ENCODE measurements at regions not wholly inside any gene's neighbourhood (a gene's known extent, or its start where the extent isn't known, plus 50 kb on each side); places are given as distances from the start of the nearest gene placed in this dataset.

DNA sequence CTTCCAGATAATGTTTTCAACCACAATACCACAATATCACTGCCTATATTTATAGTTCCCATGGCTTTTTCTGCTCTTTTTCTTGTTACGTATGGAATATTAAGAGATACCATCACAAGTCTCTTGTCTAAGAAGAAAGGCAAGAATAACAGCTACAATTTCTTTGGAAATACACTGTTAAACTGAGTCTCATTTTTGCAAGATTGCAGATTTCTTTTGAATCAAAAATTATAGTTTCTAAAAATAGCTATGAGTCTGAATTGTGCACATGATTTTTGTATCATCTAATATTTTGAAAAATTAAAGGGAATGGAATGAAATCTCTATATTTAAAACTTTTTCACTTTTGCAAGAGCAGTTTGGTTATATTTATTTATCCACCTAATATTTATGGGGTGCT is 1120.8 kb downstream of the EFNB2 start:
- Mint-ChIP-seq H3K27ac (no peak overlapping the region), H3K9me3 (peaks cover 4% of the 10 kb centered on the region; the same call in 1 of the 2 replicates), H3K36me3 (ENCODE audit: low read depth) (no peaks in the 10 kb centered on the region), H3K27me3 (ENCODE audit: insufficient read depth) (peaks cover 2% of the 10 kb centered on the region; the same call in 1 of the 2 replicates), H3K4me1 (ENCODE audit: low read depth) (peaks cover 12% of the 10 kb centered on the region; the same call in 1 of the 2 replicates), H3K4me3 (no peak overlapping the region)
- TF ChIP-seq, protein P1, sequence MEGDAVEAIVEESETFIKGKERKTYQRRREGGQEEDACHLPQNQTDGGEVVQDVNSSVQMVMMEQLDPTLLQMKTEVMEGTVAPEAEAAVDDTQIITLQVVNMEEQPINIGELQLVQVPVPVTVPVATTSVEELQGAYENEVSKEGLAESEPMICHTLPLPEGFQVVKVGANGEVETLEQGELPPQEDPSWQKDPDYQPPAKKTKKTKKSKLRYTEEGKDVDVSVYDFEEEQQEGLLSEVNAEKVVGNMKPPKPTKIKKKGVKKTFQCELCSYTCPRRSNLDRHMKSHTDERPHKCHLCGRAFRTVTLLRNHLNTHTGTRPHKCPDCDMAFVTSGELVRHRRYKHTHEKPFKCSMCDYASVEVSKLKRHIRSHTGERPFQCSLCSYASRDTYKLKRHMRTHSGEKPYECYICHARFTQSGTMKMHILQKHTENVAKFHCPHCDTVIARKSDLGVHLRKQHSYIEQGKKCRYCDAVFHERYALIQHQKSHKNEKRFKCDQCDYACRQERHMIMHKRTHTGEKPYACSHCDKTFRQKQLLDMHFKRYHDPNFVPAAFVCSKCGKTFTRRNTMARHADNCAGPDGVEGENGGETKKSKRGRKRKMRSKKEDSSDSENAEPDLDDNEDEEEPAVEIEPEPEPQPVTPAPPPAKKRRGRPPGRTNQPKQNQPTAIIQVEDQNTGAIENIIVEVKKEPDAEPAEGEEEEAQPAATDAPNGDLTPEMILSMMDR (IDR thresholded peaks at IDR 0.05), result no peak
- no peak for DNase-seq

DNA sequence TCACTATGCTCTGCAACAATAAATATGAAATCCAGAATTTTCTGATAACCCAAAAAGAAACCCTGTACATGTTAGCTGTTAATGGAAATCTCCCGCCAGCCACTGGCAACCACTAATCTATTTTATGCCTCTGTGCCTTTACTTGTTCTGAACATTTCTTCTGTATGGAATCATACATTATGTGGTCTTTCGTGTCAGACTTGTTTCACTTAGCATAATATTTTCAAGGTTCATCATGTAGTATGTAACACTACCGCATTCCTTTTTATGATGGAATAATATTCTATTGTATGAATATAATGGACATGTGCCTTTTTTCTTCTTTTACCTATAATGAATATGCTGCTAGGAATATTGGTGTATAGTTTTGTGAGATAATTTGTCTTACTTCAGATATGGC is 1123.3 kb downstream of the EFNB2 start:
- no peaks in the 10 kb centered on the region for H3K36me3 Mint-ChIP-seq (ENCODE audit: low read depth)
- H3K4me3 Mint-ChIP-seq, result no peak overlapping the region
- H3K27me3 Mint-ChIP-seq (ENCODE audit: insufficient read depth), result no peaks in the 10 kb centered on the region
- no peak for DNase-seq
- H3K9me3 Mint-ChIP-seq, result no peaks in the 10 kb centered on the region; the same call in 1 of the 2 replicates
- H3K27ac Mint-ChIP-seq, result no peak overlapping the region
- peaks cover 12% of the 10 kb centered on the region; the same call in 1 of the 2 replicates for H3K4me1 Mint-ChIP-seq (ENCODE audit: low read depth)
- TF ChIP-seq, protein P1 (IDR thresholded peaks at IDR 0.05), result no peak

DNA sequence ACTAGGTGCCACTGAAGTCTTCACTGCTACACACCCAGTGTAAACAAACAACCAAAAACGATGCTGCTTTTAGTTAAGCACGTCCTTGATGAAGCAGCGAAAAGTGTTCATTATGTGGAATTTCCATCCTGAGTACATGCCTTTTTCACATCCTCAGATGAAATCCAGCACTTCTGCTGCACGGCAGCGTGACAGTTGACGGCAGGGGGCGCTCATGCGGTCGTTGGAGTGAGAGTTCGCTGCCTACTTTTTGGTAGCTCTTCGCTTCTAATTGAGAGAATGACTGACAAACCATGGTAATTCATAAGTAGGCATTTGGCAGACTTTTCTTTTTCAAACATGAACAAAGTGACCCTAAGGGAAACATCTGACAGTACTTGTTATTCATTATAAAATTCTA is 1124.9 kb downstream of the EFNB2 start:
- Mint-ChIP-seq H3K9me3 (no peaks in the 10 kb centered on the region; the same call in 1 of the 2 replicates), H3K36me3 (ENCODE audit: low read depth) (no peaks in the 10 kb centered on the region), H3K27me3 (ENCODE audit: insufficient read depth) (no peaks in the 10 kb centered on the region), H3K27ac (no peak overlapping the region), H3K4me1 (ENCODE audit: low read depth) (peaks cover 12% of the 10 kb centered on the region; the same call in 1 of the 2 replicates), H3K4me3 (peak overlapping the region; percentile 81; the same call in 1 of the 2 replicates)
- TF ChIP-seq, protein P1 (IDR thresholded peaks at IDR 0.05), result peak; percentile 83
- no peak for DNase-seq

DNA sequence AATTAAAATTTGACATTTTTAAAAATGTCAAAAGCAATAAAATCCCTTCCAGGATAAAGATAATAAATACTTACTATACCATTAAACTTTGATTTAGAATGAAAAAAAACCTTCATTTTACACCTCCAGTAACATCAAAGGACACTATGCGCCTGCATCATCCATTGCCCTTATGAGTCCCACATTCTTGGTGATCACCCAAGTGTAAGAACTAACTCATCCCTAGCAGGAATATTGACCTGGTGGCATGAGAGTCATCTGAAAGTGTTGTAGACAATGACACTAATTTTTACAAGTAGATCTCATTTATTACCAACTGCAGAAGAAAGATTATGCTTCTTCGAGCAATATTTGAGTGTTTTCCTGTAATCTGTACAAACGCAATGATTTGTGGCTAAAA is 1128.9 kb downstream of the EFNB2 start:
- H3K36me3 Mint-ChIP-seq (ENCODE audit: low read depth), result no peaks in the 10 kb centered on the region
- no peaks in the 10 kb centered on the region; the same call in 1 of the 2 replicates for H3K4me1 Mint-ChIP-seq (ENCODE audit: low read depth)
- no peak for DNase-seq
- H3K9me3 Mint-ChIP-seq, result no peaks in the 10 kb centered on the region; the same call in 1 of the 2 replicates
- TF ChIP-seq, protein P1 (IDR thresholded peaks at IDR 0.05), result no peak
- H3K4me3 Mint-ChIP-seq, result no peak overlapping the region
- no peaks in the 10 kb centered on the region for H3K27me3 Mint-ChIP-seq (ENCODE audit: insufficient read depth)
- H3K27ac Mint-ChIP-seq, result no peak overlapping the region

DNA sequence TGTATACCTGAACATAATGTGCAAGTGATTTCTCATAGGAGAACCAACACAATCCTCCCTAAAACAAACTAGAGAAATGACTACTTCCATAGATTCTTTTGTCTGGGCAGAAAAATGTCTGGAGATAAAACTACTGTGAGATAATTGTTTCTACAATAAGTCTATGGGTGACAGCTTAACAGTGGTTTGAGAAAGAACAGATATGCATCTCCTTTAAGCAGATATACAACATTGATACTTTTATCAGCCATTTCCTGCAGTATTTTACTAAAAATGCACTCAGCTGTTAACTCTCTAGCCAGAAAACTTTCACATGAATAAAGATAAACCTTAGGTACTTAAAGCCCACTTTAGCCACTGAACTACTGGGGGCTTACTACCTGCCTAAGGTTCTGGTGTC is 1132.4 kb downstream of the EFNB2 start:
- TF ChIP-seq, protein P1 (IDR thresholded peaks at IDR 0.05), result no peak
- DNase-seq, result no peak
- no peak overlapping the region for H3K4me3 Mint-ChIP-seq
- H3K27ac Mint-ChIP-seq, result no peak overlapping the region
- peaks cover 4% of the 10 kb centered on the region; the same call in 1 of the 2 replicates for H3K9me3 Mint-ChIP-seq
- H3K4me1 Mint-ChIP-seq (ENCODE audit: low read depth), result no peaks in the 10 kb centered on the region; the same call in 1 of the 2 replicates
- no peaks in the 10 kb centered on the region for H3K27me3 Mint-ChIP-seq (ENCODE audit: insufficient read depth)
- peaks cover 5% of the 10 kb centered on the region for H3K36me3 Mint-ChIP-seq (ENCODE audit: low read depth)
